A549 (cell line): ENCODE measurements at regions not wholly inside any gene's neighbourhood (a gene's known extent, or its start where the extent isn't known, plus 50 kb on each side); places are given as distances from the start of the nearest gene placed in this dataset.

Source experiments
- ATAC-seq, 2 experiments: fragments of 200-7000 bp in 1 of 2; fragments of >200 bp in 1 of 2; cut with Nextera tagmentation in 1 of 2; cut with Tn5 transposase in 1 of 2; 3 replicates each; pipeline versions ENCODE4 v1.8.0 to v1.9.1; 2018 to 2020; ENCODE audit warnings: mild to moderate bottlenecking in 1 of 2, moderate library complexity in 1 of 2
- CTCF ChIA-PET: fragments of 300-600 bp; sonication (Branson Sonifier 250); formaldehyde crosslinking; extraction: SDS; loops from one replicate; lab custom pipeline; 2021; ENCODE audit warnings: antibody characterized with exemption, inconsistent platforms; lab: Yijun Ruan, JAX
- POLR2A ChIA-PET: fragments of 350-600 bp; formaldehyde crosslinking; extraction: SDS; loops from one replicate; lab custom pipeline; 2021; ENCODE audit warnings: antibody characterized with exemption, inconsistent platforms; lab: Yijun Ruan, JAX
- DNase-seq, 2 experiments: peaks; one replicate each; pipeline versions ENCODE4 v3.0.0 to v3.0.0-alpha.2; 2011 to 2016; ENCODE audit warnings: low read depth in 1 of 2, low spot score in 1 of 2
- FAIRE-seq: peaks from 2 replicates; lab custom pipeline; 2011; peaks lifted over from hg19 to GRCh38; lab: Jason Lieb, UNC
- H3K27ac ChIP-seq, 2 experiments: fragments of >200 bp; sonication (Bioruptor Twin); formaldehyde crosslinking; 3 replicates each; pipeline ENCODE4 v1.5.1; 2016 to 2017
- H3K4me1 ChIP-seq: fragments of >200 bp; sonication (Bioruptor Twin); formaldehyde crosslinking; 3 replicates; pipeline ENCODE4 v1.6.1; 2016
- H3K4me2 ChIP-seq: fragments of >200 bp; sonication (Bioruptor Twin); formaldehyde crosslinking; 3 replicates; pipeline ENCODE4 v1.6.1; 2016
- H3K4me3 ChIP-seq: fragments of >200 bp; sonication (Bioruptor Twin); formaldehyde crosslinking; 3 replicates; pipeline ENCODE4 v1.5.1; 2016
- H3K9me3 ChIP-seq: fragments of >200 bp; sonication (Bioruptor Twin); formaldehyde crosslinking; 3 replicates; pipeline ENCODE4 v1.6.1; 2016
- BHLHE40 ChIP-seq: IDR thresholded peaks from 2 replicates; pipeline ENCODE4 v1.6.1; 2012; ENCODE audit warnings: low read depth, low read length, inconsistent platforms
- CBX8 ChIP-seq: fragments of 200-600 bp; sonication (generic); IDR thresholded peaks from 2 replicates; pipeline ENCODE4 v1.6.1; 2016
- CEBPB ChIP-seq, 2 experiments: fragments of >200 bp in 1 of 2; sonication (Bioruptor Twin) in 1 of 2; formaldehyde crosslinking in 1 of 2; IDR thresholded peaks; 2 replicates each; pipeline ENCODE4 v1.6.1; 2012 to 2016
- EHF ChIP-seq: fragments of 250-450 bp; sonication (Bioruptor Pico); IDR thresholded peaks from 2 replicates; pipeline ENCODE4 v1.5.0; 2020; ENCODE audit warnings: mild to moderate bottlenecking
- HOXB13 ChIP-seq: fragments of 250-450 bp; sonication (Bioruptor Pico); IDR thresholded peaks from 2 replicates; pipeline ENCODE4 v1.5.0; 2020; ENCODE audit warnings: low read depth, mild to moderate bottlenecking, moderate library complexity
- JUNB ChIP-seq: fragments of >200 bp; sonication (Bioruptor Twin); formaldehyde crosslinking; IDR thresholded peaks from 2 replicates; pipeline ENCODE4 v1.6.1; 2016
- KDM1A ChIP-seq: fragments of 200-600 bp; sonication (generic); IDR thresholded peaks from 2 replicates; pipeline ENCODE4 v1.6.1; 2016; ENCODE audit warnings: low read depth, mild to moderate bottlenecking
- KDM5A ChIP-seq: fragments of 200-600 bp; sonication (generic); IDR thresholded peaks from 2 replicates; pipeline ENCODE4 v1.6.1; 2016; ENCODE audit warnings: antibody characterized with exemption, mild to moderate bottlenecking
- MYC ChIP-seq: IDR thresholded peaks from 2 replicates; pipeline ENCODE4 v1.6.1; 2012; ENCODE audit warnings: mild to moderate bottlenecking, inconsistent platforms, low read length, improper control_type of control experiment, borderline replicate concordance
- NFE2L2 ChIP-seq: fragments of 150-350 bp; conservative IDR thresholded peaks from 2 replicates; pipeline ENCODE4 v1.6.1; 2014; ENCODE audit warnings: low read length
- RARB ChIP-seq: fragments of 250-450 bp; sonication (Bioruptor Pico); IDR thresholded peaks from 2 replicates; pipeline ENCODE4 v1.8.0; 2021; ENCODE audit warnings: mild to moderate bottlenecking, moderate library complexity
- RCOR1 ChIP-seq: fragments of 150-350 bp; IDR thresholded peaks from 2 replicates; pipeline ENCODE4 v1.6.1; 2014; ENCODE audit warnings: antibody characterized with exemption, low read length, low read depth
- RFX5 ChIP-seq: fragments of 450-650 bp; IDR thresholded peaks from 2 replicates; pipeline ENCODE4 v1.7.1; 2014; ENCODE audit warnings: antibody characterized with exemption, mild to moderate bottlenecking, moderate library complexity
- RNF2 ChIP-seq: fragments of 200-600 bp; sonication (generic); IDR thresholded peaks from 2 replicates; pipeline ENCODE4 v1.6.1; 2016; ENCODE audit warnings: low read depth, mild to moderate bottlenecking, antibody characterized with exemption, moderate library complexity, borderline replicate concordance
- TP53 ChIP-seq: fragments of 250-450 bp; sonication (Bioruptor Pico); IDR thresholded peaks from 2 replicates; pipeline ENCODE4 v1.5.0; 2021; ENCODE audit warnings: mild to moderate bottlenecking, moderate library complexity
- ZSCAN20 ChIP-seq: fragments of 250-450 bp; sonication (Bioruptor Pico); IDR thresholded peaks from 2 replicates; pipeline ENCODE4 v1.8.0; 2022; ENCODE audit warnings: mild to moderate bottlenecking, moderate library complexity
- WGBS: methylation state at CpG from one replicate; pipeline ENCODE4 v1.1.6; 2017; ENCODE audit errors: missing lambda C conversion rate; 5-methylcytosine and 5-hydroxymethylcytosine counted together
- TF ChIP-seq, protein P1 (sequence below): fragments of >200 bp; sonication (Bioruptor Twin); formaldehyde crosslinking; IDR thresholded peaks from 3 replicates; pipeline ENCODE4 v1.6.1; 2016
- TF ChIP-seq, protein P2 (sequence below): fragments of 200-600 bp; sonication (generic); IDR thresholded peaks from 2 replicates; pipeline ENCODE4 v1.6.1; 2016; ENCODE audit warnings: antibody characterized with exemption, mild to moderate bottlenecking, moderate library complexity
- TF ChIP-seq, protein P3 (sequence below): fragments of 150-350 bp; IDR thresholded peaks from 2 replicates; pipeline ENCODE4 v1.6.1; 2014; ENCODE audit warnings: low read depth, mild to moderate bottlenecking, low read length

DNA sequence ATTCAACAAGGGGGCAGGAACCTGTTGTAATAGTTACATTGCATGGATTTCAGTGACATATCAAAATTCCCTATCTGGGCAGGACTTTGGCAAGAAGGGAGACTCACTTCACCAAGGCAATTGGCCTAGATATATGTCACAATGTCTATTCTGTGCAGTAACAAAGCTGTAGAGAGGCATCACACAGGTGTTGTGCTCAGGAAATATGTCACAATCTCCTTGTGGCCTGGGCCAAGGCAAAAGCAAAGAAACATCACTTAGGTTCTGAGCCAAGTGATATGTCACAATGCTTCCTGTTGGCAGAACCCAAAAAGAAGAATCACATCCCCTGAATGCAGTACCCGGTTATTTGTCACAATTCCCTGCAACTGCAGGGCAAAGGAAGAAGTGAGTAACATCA lies 1020.9 kb upstream of the AMELY start:
- no peak for DNase-seq
- Histone ChIP-seq H3K4me3 (no peak overlapping the region), H3K27ac (no peak overlapping the region), H3K9me3 (no peaks in the 10 kb centered on the region), H3K4me2 (no peak overlapping the region), H3K4me1 (no peaks in the 10 kb centered on the region)
- POLR2A ChIA-PET = no interaction called here
- no peak for TF ChIP-seq CEBPB (IDR thresholded peaks at IDR 0.05)
- TF ChIP-seq, protein P1, sequence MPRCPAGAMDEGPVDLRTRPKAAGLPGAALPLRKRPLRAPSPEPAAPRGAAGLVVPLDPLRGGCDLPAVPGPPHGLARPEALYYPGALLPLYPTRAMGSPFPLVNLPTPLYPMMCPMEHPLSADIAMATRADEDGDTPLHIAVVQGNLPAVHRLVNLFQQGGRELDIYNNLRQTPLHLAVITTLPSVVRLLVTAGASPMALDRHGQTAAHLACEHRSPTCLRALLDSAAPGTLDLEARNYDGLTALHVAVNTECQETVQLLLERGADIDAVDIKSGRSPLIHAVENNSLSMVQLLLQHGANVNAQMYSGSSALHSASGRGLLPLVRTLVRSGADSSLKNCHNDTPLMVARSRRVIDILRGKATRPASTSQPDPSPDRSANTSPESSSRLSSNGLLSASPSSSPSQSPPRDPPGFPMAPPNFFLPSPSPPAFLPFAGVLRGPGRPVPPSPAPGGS = no peak
- TF ChIP-seq CBX8 = no peak
- no peak for TF ChIP-seq EHF (CRISPR knock-in tag)
- TF ChIP-seq JUNB = no peak
- TF ChIP-seq, protein P2, sequence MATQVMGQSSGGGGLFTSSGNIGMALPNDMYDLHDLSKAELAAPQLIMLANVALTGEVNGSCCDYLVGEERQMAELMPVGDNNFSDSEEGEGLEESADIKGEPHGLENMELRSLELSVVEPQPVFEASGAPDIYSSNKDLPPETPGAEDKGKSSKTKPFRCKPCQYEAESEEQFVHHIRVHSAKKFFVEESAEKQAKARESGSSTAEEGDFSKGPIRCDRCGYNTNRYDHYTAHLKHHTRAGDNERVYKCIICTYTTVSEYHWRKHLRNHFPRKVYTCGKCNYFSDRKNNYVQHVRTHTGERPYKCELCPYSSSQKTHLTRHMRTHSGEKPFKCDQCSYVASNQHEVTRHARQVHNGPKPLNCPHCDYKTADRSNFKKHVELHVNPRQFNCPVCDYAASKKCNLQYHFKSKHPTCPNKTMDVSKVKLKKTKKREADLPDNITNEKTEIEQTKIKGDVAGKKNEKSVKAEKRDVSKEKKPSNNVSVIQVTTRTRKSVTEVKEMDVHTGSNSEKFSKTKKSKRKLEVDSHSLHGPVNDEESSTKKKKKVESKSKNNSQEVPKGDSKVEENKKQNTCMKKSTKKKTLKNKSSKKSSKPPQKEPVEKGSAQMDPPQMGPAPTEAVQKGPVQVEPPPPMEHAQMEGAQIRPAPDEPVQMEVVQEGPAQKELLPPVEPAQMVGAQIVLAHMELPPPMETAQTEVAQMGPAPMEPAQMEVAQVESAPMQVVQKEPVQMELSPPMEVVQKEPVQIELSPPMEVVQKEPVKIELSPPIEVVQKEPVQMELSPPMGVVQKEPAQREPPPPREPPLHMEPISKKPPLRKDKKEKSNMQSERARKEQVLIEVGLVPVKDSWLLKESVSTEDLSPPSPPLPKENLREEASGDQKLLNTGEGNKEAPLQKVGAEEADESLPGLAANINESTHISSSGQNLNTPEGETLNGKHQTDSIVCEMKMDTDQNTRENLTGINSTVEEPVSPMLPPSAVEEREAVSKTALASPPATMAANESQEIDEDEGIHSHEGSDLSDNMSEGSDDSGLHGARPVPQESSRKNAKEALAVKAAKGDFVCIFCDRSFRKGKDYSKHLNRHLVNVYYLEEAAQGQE = no peak
- TF ChIP-seq ZSCAN20 (CRISPR knock-in tag) = no peak
- TF ChIP-seq RARB (CRISPR knock-in tag) = no peak
- TF ChIP-seq RNF2 = no peak
- TF ChIP-seq BHLHE40 = no peak
- no peak for TF ChIP-seq KDM5A
- no peak for TF ChIP-seq KDM1A
- CTCF ChIA-PET = no interaction called here
- ATAC-seq = no peak
- 0% methylated on average over 1 of the region's 1 CpG for WGBS
- no peak for FAIRE-seq

GRCh38 chrY:7929866-7930265 lies 1018.3 kb upstream of the AMELY start:
- Histone ChIP-seq H3K4me2 (no peak overlapping the region), H3K4me1 (no peaks in the 10 kb centered on the region), H3K9me3 (no peaks in the 10 kb centered on the region), H3K4me3 (no peak overlapping the region), H3K27ac (no peak overlapping the region)
- ChIA-PET POLR2A (no interaction called here), CTCF (no interaction called here)
- DNase-seq (no peak), ATAC-seq (no peak), FAIRE-seq (no peak)
- WGBS = 77% methylated on average over 1 of the region's 1 CpG
- TF ChIP-seq, protein P3, sequence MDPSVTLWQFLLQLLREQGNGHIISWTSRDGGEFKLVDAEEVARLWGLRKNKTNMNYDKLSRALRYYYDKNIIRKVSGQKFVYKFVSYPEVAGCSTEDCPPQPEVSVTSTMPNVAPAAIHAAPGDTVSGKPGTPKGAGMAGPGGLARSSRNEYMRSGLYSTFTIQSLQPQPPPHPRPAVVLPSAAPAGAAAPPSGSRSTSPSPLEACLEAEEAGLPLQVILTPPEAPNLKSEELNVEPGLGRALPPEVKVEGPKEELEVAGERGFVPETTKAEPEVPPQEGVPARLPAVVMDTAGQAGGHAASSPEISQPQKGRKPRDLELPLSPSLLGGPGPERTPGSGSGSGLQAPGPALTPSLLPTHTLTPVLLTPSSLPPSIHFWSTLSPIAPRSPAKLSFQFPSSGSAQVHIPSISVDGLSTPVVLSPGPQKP = no peak
- TF ChIP-seq MYC (no peak), JUNB (no peak), ZSCAN20 (CRISPR knock-in tag) (no peak), HOXB13 (CRISPR knock-in tag) (no peak), NFE2L2 (no peak)

- no peak for FAIRE-seq
- CTCF ChIA-PET = no interaction called here
- Histone ChIP-seq H3K4me1 (no peaks in the 10 kb centered on the region), H3K4me3 (no peak overlapping the region), H3K27ac (no peak overlapping the region), H3K9me3 (no peaks in the 10 kb centered on the region), H3K4me2 (no peak overlapping the region)
- no peak for ATAC-seq
- 0% methylated on average over 1 of the region's 2 CpGs for WGBS
- DNase-seq = no peak
- POLR2A ChIA-PET = no interaction called here
- no peak for TF ChIP-seq RFX5
- TF ChIP-seq TP53 (CRISPR knock-in tag) = no peak
- TF ChIP-seq CEBPB (IDR thresholded peaks at IDR 0.05) = no peak
- TF ChIP-seq RCOR1 = no peak
Observed at GRCh38 chrY:7924059-7924458, 1012.5 kb upstream of the AMELY start.
